ENCODE measurements at regions not wholly inside any gene's neighbourhood (a gene's known extent, or its start where the extent isn't known, plus 50 kb on each side); places are given as distances from the start of the nearest gene placed in this dataset.
A peak's percentile ranks its signal among the peaks of the same experiment; 100 is the strongest.

GRCh38 chr6:134840086-134840867 lies 109.6 kb downstream of the ALDH8A1 start:
- Histone ChIP-seq H3K18ac (ENCODE audit: low read length) (no peak overlapping the region), H3K14ac (ENCODE audit: low read length) (no peak overlapping the region), H3K36me3 (ENCODE audit: control insufficient read depth in 1 of 2, insufficient read depth in 2 of 2, low read length in 2 of 2) (no peaks in the 10 kb centered on the region), H2BK5ac (ENCODE audit: low read depth, low read length, poor library complexity) (no peak overlapping the region), H3K79me2 (ENCODE audit: control insufficient read depth, insufficient read depth, low read length, poor library complexity) (no peaks in the 10 kb centered on the region), H4K12ac (ENCODE audit: low read depth, low read length) (no peak overlapping the region), H2AFZ (ENCODE audit: insufficient read depth, low read length, poor library complexity) (no peak overlapping the region), H3K9me3 (ENCODE audit: insufficient read depth, low read depth, low read length) (no peaks in the 10 kb centered on the region), H3K27ac (ENCODE audit: low read depth, low read length) (no peak overlapping the region), H3K79me1 (ENCODE audit: low read length) (no peaks in the 10 kb centered on the region), H3K27me3 (ENCODE audit: insufficient read depth, low read length) (no peaks in the 10 kb centered on the region), H2AK5ac (ENCODE audit: low read length) (no peak overlapping the region), H3K9ac (ENCODE audit: low read length) (no peak overlapping the region), H2BK12ac (ENCODE audit: low read length) (no peak overlapping the region), H4K91ac (ENCODE audit: low read depth, low read length) (no peak overlapping the region), H3K4me1 (ENCODE audit: control insufficient read depth in 1 of 2, insufficient read depth in 2 of 2, low read length in 2 of 2) (no peaks in the 10 kb centered on the region), H3K4ac (ENCODE audit: low read depth, low read length) (no peak overlapping the region), H3K4me3 (ENCODE audit: low read depth, low read length) (no peak overlapping the region), H4K8ac (ENCODE audit: low read depth, low read length) (no peak overlapping the region), H3K23ac (ENCODE audit: low read length) (no peak overlapping the region), H2BK120ac (ENCODE audit: insufficient read depth, low read length, poor library complexity) (no peak overlapping the region), H3K4me2 (ENCODE audit: low read length) (no peak overlapping the region)
- no peak for DNase-seq
- WGBS (ENCODE audit: extremely low coverage, insufficient coverage, insufficient read length), result no CpG with 5 or more reads among the region's 7 CpGs

GRCh38 chr6:134835993-134836392 lies 113.9 kb downstream of the ALDH8A1 start:
- H3K18ac ChIP-seq (ENCODE audit: low read length), result no peak overlapping the region
- no peak overlapping the region for H3K27ac ChIP-seq (ENCODE audit: low read depth, low read length)
- H3K79me1 ChIP-seq (ENCODE audit: low read length), result no peaks in the 10 kb centered on the region
- H4K12ac ChIP-seq (ENCODE audit: low read depth, low read length), result no peak overlapping the region
- H2AK5ac ChIP-seq (ENCODE audit: low read length), result no peak overlapping the region
- no peaks in the 10 kb centered on the region for H3K27me3 ChIP-seq (ENCODE audit: insufficient read depth, low read length)
- H3K4me2 ChIP-seq (ENCODE audit: low read length), result no peak overlapping the region
- no peak overlapping the region for H2AFZ ChIP-seq (ENCODE audit: insufficient read depth, low read length, poor library complexity)
- no peak overlapping the region for H2BK120ac ChIP-seq (ENCODE audit: insufficient read depth, low read length, poor library complexity)
- H3K4ac ChIP-seq (ENCODE audit: low read depth, low read length), result no peak overlapping the region
- no peak overlapping the region for H2BK12ac ChIP-seq (ENCODE audit: low read length)
- no peak overlapping the region for H4K91ac ChIP-seq (ENCODE audit: low read depth, low read length)
- H3K9me3 ChIP-seq (ENCODE audit: insufficient read depth, low read depth, low read length), result no peaks in the 10 kb centered on the region
- H4K8ac ChIP-seq (ENCODE audit: low read depth, low read length), result no peak overlapping the region
- H3K23ac ChIP-seq (ENCODE audit: low read length), result no peak overlapping the region
- H2BK5ac ChIP-seq (ENCODE audit: low read depth, low read length, poor library complexity), result no peak overlapping the region
- no peak overlapping the region for H3K9ac ChIP-seq (ENCODE audit: low read length)
- WGBS (ENCODE audit: extremely low coverage, insufficient coverage, insufficient read length), result no CpG with 5 or more reads among the region's 2 CpGs
- H3K4me1 ChIP-seq (ENCODE audit: control insufficient read depth in 1 of 2, insufficient read depth in 2 of 2, low read length in 2 of 2), result no peaks in the 10 kb centered on the region
- DNase-seq, result peak in 1 of 2 donors; percentile 18
- no peaks in the 10 kb centered on the region for H3K79me2 ChIP-seq (ENCODE audit: control insufficient read depth, insufficient read depth, low read length, poor library complexity)
- H3K4me3 ChIP-seq (ENCODE audit: low read depth, low read length), result no peak overlapping the region
- no peak overlapping the region for H3K14ac ChIP-seq (ENCODE audit: low read length)
- no peaks in the 10 kb centered on the region for H3K36me3 ChIP-seq (ENCODE audit: control insufficient read depth in 1 of 2, insufficient read depth in 2 of 2, low read length in 2 of 2)

GRCh38 chr6:134830940-134831339 lies 119.0 kb downstream of the ALDH8A1 start:
- Histone ChIP-seq H3K27ac (ENCODE audit: low read depth, low read length) (no peak overlapping the region), H3K9ac (ENCODE audit: low read length) (no peak overlapping the region), H4K91ac (ENCODE audit: low read depth, low read length) (no peak overlapping the region), H2BK120ac (ENCODE audit: insufficient read depth, low read length, poor library complexity) (no peak overlapping the region), H3K4me1 (ENCODE audit: control insufficient read depth in 1 of 2, insufficient read depth in 2 of 2, low read length in 2 of 2) (no peaks in the 10 kb centered on the region), H2AK5ac (ENCODE audit: low read length) (no peak overlapping the region), H3K18ac (ENCODE audit: low read length) (no peak overlapping the region), H3K4me2 (ENCODE audit: low read length) (no peak overlapping the region), H3K79me1 (ENCODE audit: low read length) (no peaks in the 10 kb centered on the region), H4K8ac (ENCODE audit: low read depth, low read length) (no peak overlapping the region), H3K36me3 (ENCODE audit: control insufficient read depth in 1 of 2, insufficient read depth in 2 of 2, low read length in 2 of 2) (no peaks in the 10 kb centered on the region), H3K79me2 (ENCODE audit: control insufficient read depth, insufficient read depth, low read length, poor library complexity) (no peaks in the 10 kb centered on the region), H4K12ac (ENCODE audit: low read depth, low read length) (no peak overlapping the region), H3K14ac (ENCODE audit: low read length) (no peak overlapping the region), H3K4ac (ENCODE audit: low read depth, low read length) (no peak overlapping the region), H3K9me3 (ENCODE audit: insufficient read depth, low read depth, low read length) (no peaks in the 10 kb centered on the region), H2BK5ac (ENCODE audit: low read depth, low read length, poor library complexity) (no peak overlapping the region), H2AFZ (ENCODE audit: insufficient read depth, low read length, poor library complexity) (no peak overlapping the region), H3K4me3 (ENCODE audit: low read depth, low read length) (no peak overlapping the region), H2BK12ac (ENCODE audit: low read length) (no peak overlapping the region), H3K27me3 (ENCODE audit: insufficient read depth, low read length) (no peaks in the 10 kb centered on the region), H3K23ac (ENCODE audit: low read length) (no peak overlapping the region)
- WGBS (ENCODE audit: extremely low coverage, insufficient coverage, insufficient read length), result no CpG with 5 or more reads among the region's 2 CpGs
- DNase-seq, result no peak

GRCh38 chr6:134830194-134830593 lies 119.7 kb downstream of the ALDH8A1 start:
- Histone ChIP-seq H3K4ac (ENCODE audit: low read depth, low read length) (no peak overlapping the region), H3K27ac (ENCODE audit: low read depth, low read length) (no peak overlapping the region), H2BK120ac (ENCODE audit: insufficient read depth, low read length, poor library complexity) (no peak overlapping the region), H2BK12ac (ENCODE audit: low read length) (no peak overlapping the region), H3K36me3 (ENCODE audit: control insufficient read depth in 1 of 2, insufficient read depth in 2 of 2, low read length in 2 of 2) (no peaks in the 10 kb centered on the region), H2BK5ac (ENCODE audit: low read depth, low read length, poor library complexity) (no peak overlapping the region), H3K14ac (ENCODE audit: low read length) (no peak overlapping the region), H3K27me3 (ENCODE audit: insufficient read depth, low read length) (no peaks in the 10 kb centered on the region), H2AFZ (ENCODE audit: insufficient read depth, low read length, poor library complexity) (no peak overlapping the region), H3K4me2 (ENCODE audit: low read length) (no peak overlapping the region), H4K8ac (ENCODE audit: low read depth, low read length) (no peak overlapping the region), H4K12ac (ENCODE audit: low read depth, low read length) (no peak overlapping the region), H3K9ac (ENCODE audit: low read length) (no peak overlapping the region), H4K91ac (ENCODE audit: low read depth, low read length) (no peak overlapping the region), H3K79me1 (ENCODE audit: low read length) (no peaks in the 10 kb centered on the region), H3K18ac (ENCODE audit: low read length) (no peak overlapping the region), H3K23ac (ENCODE audit: low read length) (no peak overlapping the region), H2AK5ac (ENCODE audit: low read length) (no peak overlapping the region), H3K4me3 (ENCODE audit: low read depth, low read length) (no peak overlapping the region), H3K4me1 (ENCODE audit: control insufficient read depth in 1 of 2, insufficient read depth in 2 of 2, low read length in 2 of 2) (no peaks in the 10 kb centered on the region), H3K79me2 (ENCODE audit: control insufficient read depth, insufficient read depth, low read length, poor library complexity) (no peaks in the 10 kb centered on the region), H3K9me3 (ENCODE audit: insufficient read depth, low read depth, low read length) (no peaks in the 10 kb centered on the region)
- no CpG with 5 or more reads among the region's 4 CpGs for WGBS (ENCODE audit: extremely low coverage, insufficient coverage, insufficient read length)
- DNase-seq, result peak; percentile 44 to 46
